PC-3 (cell line): ENCODE measurements at regions not wholly inside any gene's neighbourhood (a gene's known extent, or its start where the extent isn't known, plus 50 kb on each side); places are given as distances from the start of the nearest gene placed in this dataset.

Source experiments
- ATAC-seq: fragments of 200-7000 bp; cut with Tn5 transposase; 2 replicates; pipeline ENCODE4 v1.9.1; 2020; ENCODE audit warnings: mild to moderate bottlenecking, moderate library complexity
- BruUV-seq: library from RNA; stranded (reverse); fragments of 400-500 nt; replicated peaks from 2 replicates; lab custom pipeline; 2021; lab: Mats Ljungman, UMichigan
- CTCF ChIA-PET: fragments of 300-600 bp; sonication (Branson Sonifier 250); formaldehyde crosslinking; loops from one replicate; lab custom pipeline; 2022; ENCODE audit warnings: antibody characterized with exemption; lab: Charles Lee
- POLR2A ChIA-PET: fragments of 300-600 bp; sonication (Branson Sonifier 250); formaldehyde crosslinking; loops from one replicate; lab custom pipeline; 2022; ENCODE audit warnings: antibody characterized with exemption; ENCODE audit not compliant: unreplicated experiment; lab: Charles Lee
- DNase-seq: peaks from one replicate; pipeline ENCODE4 v3.0.0-alpha.2; 2015
- H2AFZ ChIP-seq: fragments of 300-600 bp; sonication (generic); 2 replicates; pipeline ENCODE4 v1.6.0; 2016; ENCODE audit warnings: antibody characterized with exemption, low read length
- H3F3A ChIP-seq: fragments of 300-600 bp; sonication (generic); one replicate; pipeline ENCODE4 v1.6.0; 2017; ENCODE audit warnings: antibody characterized with exemption, low read length, control low read depth, mild to moderate bottlenecking; ENCODE audit not compliant: unreplicated experiment
- H3K27ac ChIP-seq: fragments of 300-600 bp; sonication (generic); 2 replicates; pipeline ENCODE4 v1.5.1; 2016; ENCODE audit warnings: mild to moderate bottlenecking, low read length
- H3K27me3 ChIP-seq: fragments of 300-600 bp; sonication (generic); 2 replicates; pipeline ENCODE4 v1.6.1; 2016; ENCODE audit warnings: low read length, mixed read lengths
- H3K36me3 ChIP-seq: fragments of 300-600 bp; sonication (generic); 2 replicates; pipeline ENCODE4 v1.6.1; 2016; ENCODE audit warnings: low read depth, mixed run types, low read length, mixed read lengths
- H3K4me1 ChIP-seq: fragments of 300-600 bp; sonication (generic); 2 replicates; pipeline ENCODE4 v1.5.1; 2016; ENCODE audit warnings: low read length; ENCODE audit not compliant: insufficient read depth
- H3K4me2 ChIP-seq: fragments of 300-600 bp; sonication (generic); 2 replicates; pipeline ENCODE4 v1.6.0; 2016; ENCODE audit warnings: low read length
- H3K4me3 ChIP-seq: fragments of 300-600 bp; sonication (generic); 2 replicates; pipeline ENCODE4 v1.5.1; 2016; ENCODE audit warnings: mild to moderate bottlenecking, low read length, mixed read lengths
- H3K79me2 ChIP-seq: fragments of 300-600 bp; sonication (generic); 2 replicates; pipeline ENCODE4 v1.6.1; 2017; ENCODE audit warnings: low read length, mixed read lengths
- H3K9ac ChIP-seq: fragments of 300-600 bp; sonication (generic); 2 replicates; pipeline ENCODE4 v1.6.0; 2016; ENCODE audit warnings: mild to moderate bottlenecking, low read length
- H3K9me2 ChIP-seq: fragments of 300-600 bp; sonication (generic); replicated peaks from 2 replicates; pipeline ENCODE4 v1.6.1; 2016; ENCODE audit warnings: mixed run types, low read length, mixed read lengths
- H3K9me3 ChIP-seq: fragments of 300-600 bp; sonication (generic); 2 replicates; pipeline ENCODE4 v1.6.1; 2016; ENCODE audit warnings: low read length, mixed read lengths
- H4K20me1 ChIP-seq: fragments of 300-600 bp; sonication (generic); 2 replicates; pipeline ENCODE4 v1.6.1; 2016; ENCODE audit warnings: low read length, mixed read lengths
- EZH2 ChIP-seq: fragments of 300-600 bp; sonication (generic); IDR thresholded peaks from one replicate; pipeline ENCODE4 v1.6.1; 2017; ENCODE audit warnings: antibody characterized with exemption, mild to moderate bottlenecking, low read length; ENCODE audit not compliant: unreplicated experiment
- EZH2phosphoT487 ChIP-seq: fragments of 300-600 bp; sonication (generic); IDR thresholded peaks from 2 replicates; pipeline ENCODE4 v1.6.1; 2018; ENCODE audit warnings: mild to moderate bottlenecking, antibody characterized with exemption, low read length, borderline replicate concordance
- intact Hi-C: fragments of 100-400 bp; cut with micrococcal nuclease; formaldehyde crosslinking; loops from 2 replicates; pipeline ENCODE4 v1.9.0; 2023
- TF ChIP-seq, protein P1 (sequence below): fragments of 300-600 bp; sonication (generic); conservative IDR thresholded peaks from 2 replicates; pipeline ENCODE4 v1.5.1; 2017; ENCODE audit warnings: antibody characterized with exemption, low read depth, mild to moderate bottlenecking, low read length

DNA sequence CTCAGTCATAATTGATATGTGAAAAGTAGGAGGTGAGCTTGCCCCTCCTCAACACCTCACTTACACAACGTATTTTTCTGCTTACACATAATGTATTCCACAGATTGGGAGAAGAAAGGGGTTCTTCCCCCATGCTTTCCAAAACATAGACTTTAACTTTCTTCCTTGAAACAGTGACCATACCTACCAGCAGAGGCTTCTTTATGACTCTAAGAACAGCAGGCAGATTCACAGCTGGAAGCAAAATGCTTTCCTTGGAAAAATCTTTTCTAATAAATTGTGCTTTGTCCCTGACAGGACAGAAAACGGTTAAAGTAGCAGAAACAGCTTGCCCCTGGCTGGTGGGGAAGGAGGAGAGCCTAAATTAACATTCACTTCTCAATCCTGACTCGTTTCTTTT, 629.1 kb upstream of the IMPG1 start:
- Histone ChIP-seq H3K27ac (no peak overlapping the region), H3K36me3 (no peaks in the 10 kb centered on the region), H3K4me2 (no peak overlapping the region), H3F3A (no peaks in the 10 kb centered on the region), H3K9me3 (no peaks in the 10 kb centered on the region), H2AFZ (no peak overlapping the region), H4K20me1 (no peaks in the 10 kb centered on the region), H3K9ac (no peak overlapping the region), H3K4me3 (no peak overlapping the region), H3K79me2 (no peaks in the 10 kb centered on the region), H3K4me1 (no peaks in the 10 kb centered on the region), H3K27me3 (no peaks in the 10 kb centered on the region), H3K9me2 (no peaks in the 10 kb centered on the region)
- CTCF ChIA-PET, result no interaction called here
- ATAC-seq, result no peak
- DNase-seq, result no peak
- BruUV-seq, result no TSS peak
- intact Hi-C loops, result no loop called here
- no peak for TF ChIP-seq EZH2phosphoT487
- TF ChIP-seq, protein P1, sequence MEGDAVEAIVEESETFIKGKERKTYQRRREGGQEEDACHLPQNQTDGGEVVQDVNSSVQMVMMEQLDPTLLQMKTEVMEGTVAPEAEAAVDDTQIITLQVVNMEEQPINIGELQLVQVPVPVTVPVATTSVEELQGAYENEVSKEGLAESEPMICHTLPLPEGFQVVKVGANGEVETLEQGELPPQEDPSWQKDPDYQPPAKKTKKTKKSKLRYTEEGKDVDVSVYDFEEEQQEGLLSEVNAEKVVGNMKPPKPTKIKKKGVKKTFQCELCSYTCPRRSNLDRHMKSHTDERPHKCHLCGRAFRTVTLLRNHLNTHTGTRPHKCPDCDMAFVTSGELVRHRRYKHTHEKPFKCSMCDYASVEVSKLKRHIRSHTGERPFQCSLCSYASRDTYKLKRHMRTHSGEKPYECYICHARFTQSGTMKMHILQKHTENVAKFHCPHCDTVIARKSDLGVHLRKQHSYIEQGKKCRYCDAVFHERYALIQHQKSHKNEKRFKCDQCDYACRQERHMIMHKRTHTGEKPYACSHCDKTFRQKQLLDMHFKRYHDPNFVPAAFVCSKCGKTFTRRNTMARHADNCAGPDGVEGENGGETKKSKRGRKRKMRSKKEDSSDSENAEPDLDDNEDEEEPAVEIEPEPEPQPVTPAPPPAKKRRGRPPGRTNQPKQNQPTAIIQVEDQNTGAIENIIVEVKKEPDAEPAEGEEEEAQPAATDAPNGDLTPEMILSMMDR, result no peak
- TF ChIP-seq EZH2, result no peak
- POLR2A ChIA-PET, result no interaction called here

DNA sequence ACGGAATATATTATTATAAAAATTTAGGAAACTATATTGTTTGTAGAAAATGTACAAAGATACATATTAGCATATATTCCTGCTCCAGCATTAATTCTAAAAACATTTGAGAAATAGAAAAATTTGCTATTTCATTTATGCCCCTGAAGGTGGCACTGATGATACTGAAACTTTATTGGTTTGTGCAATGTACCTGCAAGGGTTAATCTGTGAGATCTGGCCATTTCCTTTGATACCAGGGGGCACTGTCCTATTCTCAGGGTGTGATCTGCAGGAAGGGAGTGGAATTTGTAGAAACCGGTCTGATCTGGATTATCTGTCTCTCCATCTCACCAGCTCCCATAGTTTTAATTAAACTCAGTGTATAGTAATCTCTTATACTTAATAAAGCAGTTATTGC, 625.1 kb upstream of the IMPG1 start:
- BruUV-seq, result no TSS peak
- DNase-seq, result peak; percentile 12

DNA sequence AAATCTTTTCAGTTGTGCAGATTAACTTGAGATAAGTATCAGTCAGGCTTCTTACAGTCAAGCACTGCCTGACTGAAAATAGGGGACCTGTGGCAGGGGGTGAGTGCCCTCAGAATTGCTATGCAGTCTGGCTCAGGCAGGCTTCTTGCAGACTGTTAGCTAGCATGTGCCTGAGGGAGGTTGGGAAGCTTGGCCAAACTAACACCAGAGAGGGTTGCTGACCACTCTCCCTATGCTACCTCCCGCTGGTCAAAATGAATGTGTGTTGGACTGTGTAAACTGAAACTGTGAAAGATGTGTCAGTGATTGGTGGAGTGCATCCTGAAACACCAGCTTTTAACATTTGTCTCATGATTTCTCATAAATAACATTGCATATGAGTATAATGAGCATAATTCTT, 622.3 kb upstream of the IMPG1 start:
- no peaks in the 10 kb centered on the region for H3K4me1 ChIP-seq
- no peak overlapping the region for H2AFZ ChIP-seq
- intact Hi-C loops, result no loop called here
- no peak overlapping the region for H3K9ac ChIP-seq
- H3K79me2 ChIP-seq, result no peaks in the 10 kb centered on the region
- H3K4me3 ChIP-seq, result no peak overlapping the region
- ATAC-seq, result no peak
- H3K27me3 ChIP-seq, result no peaks in the 10 kb centered on the region
- no peaks in the 10 kb centered on the region for H3K9me3 ChIP-seq
- POLR2A ChIA-PET, result no interaction called here
- BruUV-seq, result no TSS peak
- H4K20me1 ChIP-seq, result no peaks in the 10 kb centered on the region
- no peaks in the 10 kb centered on the region for H3F3A ChIP-seq
- H3K9me2 ChIP-seq, result no peaks in the 10 kb centered on the region
- CTCF ChIA-PET, result no interaction called here
- no peak for DNase-seq
- no peak overlapping the region for H3K27ac ChIP-seq
- H3K36me3 ChIP-seq, result no peaks in the 10 kb centered on the region
- TF ChIP-seq EZH2phosphoT487 (no peak), EZH2 (no peak)
- TF ChIP-seq, protein P1, result no peak
- H3K4me2 ChIP-seq, result no peak overlapping the region

More for the DNA sequence above, 625.1 kb upstream of the IMPG1 start:
- H3K4me1 ChIP-seq, result no peaks in the 10 kb centered on the region
- CTCF ChIA-PET, result no interaction called here
- H3K9me2 ChIP-seq, result no peaks in the 10 kb centered on the region
- no peak overlapping the region for H3K4me2 ChIP-seq
- no peaks in the 10 kb centered on the region for H3K9me3 ChIP-seq
- H3K4me3 ChIP-seq, result no peak overlapping the region
- H3K9ac ChIP-seq, result no peak overlapping the region
- H3F3A ChIP-seq, result no peaks in the 10 kb centered on the region
- H4K20me1 ChIP-seq, result no peaks in the 10 kb centered on the region
- H3K79me2 ChIP-seq, result no peaks in the 10 kb centered on the region
- intact Hi-C loops, result no loop called here
- no peak for TF ChIP-seq EZH2phosphoT487
- TF ChIP-seq, protein P1, result peak; percentile 42
- no peak for TF ChIP-seq EZH2
- ATAC-seq, result no peak
- H2AFZ ChIP-seq, result no peak overlapping the region
- no peak overlapping the region for H3K27ac ChIP-seq
- H3K27me3 ChIP-seq, result no peaks in the 10 kb centered on the region
- POLR2A ChIA-PET, result no interaction called here
- H3K36me3 ChIP-seq, result no peaks in the 10 kb centered on the region
